IMR-90 (cell line): ENCODE measurements at regions not wholly inside any gene's neighbourhood (a gene's known extent, or its start where the extent isn't known, plus 50 kb on each side); places are given as distances from the start of the nearest gene placed in this dataset.

Experiments
- ATAC-seq: fragments of 200-7000 bp; cut with Tn5 transposase; 2 replicates; pipeline ENCODE4 v1.9.1; 2020; ENCODE audit warnings: low read depth, mild to moderate bottlenecking, moderate library complexity
- BruUV-seq: library from RNA; stranded (reverse); fragments of 400-500 nt; replicated peaks from 2 replicates; lab custom pipeline; 2021; lab: Mats Ljungman, UMichigan
- CTCF ChIA-PET: fragments of 300-600 bp; formaldehyde crosslinking; extraction: SDS; loops from one replicate; lab custom pipeline; 2021; ENCODE audit warnings: antibody characterized with exemption; lab: Yijun Ruan, JAX
- POLR2A ChIA-PET: fragments of 300-600 bp; sonication (Branson Sonifier 250); formaldehyde crosslinking; loops from one replicate; lab custom pipeline; 2022; ENCODE audit warnings: antibody characterized with exemption; ENCODE audit not compliant: unreplicated experiment; lab: Charles Lee
- DNase-seq: peaks from one replicate; pipeline ENCODE4 v3.0.0; 2013
- H2AFZ ChIP-seq: replicated peaks from 2 replicates; pipeline ENCODE3; 2013; ENCODE audit warnings: low read length, mild to moderate bottlenecking; ENCODE audit not compliant: poor library complexity
- H2AK5ac ChIP-seq: 2 replicates; pipeline ENCODE4 v1.6.1; 2013; ENCODE audit warnings: low read depth, low read length, inconsistent platforms
- H2AK9ac ChIP-seq: replicated peaks from 2 replicates; pipeline ENCODE3; 2013; ENCODE audit warnings: mild to moderate bottlenecking, low read depth, low read length, moderate library complexity; ENCODE audit not compliant: poor library complexity
- H2BK120ac ChIP-seq: 2 replicates; pipeline ENCODE4 v1.6.1; 2013; ENCODE audit warnings: low read depth, low read length, inconsistent platforms
- H2BK15ac ChIP-seq: 3 replicates; pipeline ENCODE4 v1.6.1; 2013; ENCODE audit warnings: low read depth, low read length, inconsistent platforms
- H2BK20ac ChIP-seq: 2 replicates; pipeline ENCODE4 v1.6.1; 2013; ENCODE audit warnings: low read depth, mild to moderate bottlenecking, inconsistent platforms, low read length, moderate library complexity
- H2BK5ac ChIP-seq: 2 replicates; pipeline ENCODE4 v1.6.1; 2013; ENCODE audit warnings: mild to moderate bottlenecking, low read depth, low read length, inconsistent platforms; ENCODE audit not compliant: poor library complexity, severe bottlenecking
- H3K14ac ChIP-seq: replicated peaks from 2 replicates; pipeline ENCODE4 v1.6.1; 2013; ENCODE audit warnings: low read depth, low read length, inconsistent platforms
- H3K18ac ChIP-seq: 2 replicates; pipeline ENCODE4 v1.6.1; 2013; ENCODE audit warnings: low read depth, low read length, control low read depth
- H3K23ac ChIP-seq: 2 replicates; pipeline ENCODE4 v1.6.1; 2013; ENCODE audit warnings: low read depth, low read length, inconsistent platforms
- H3K27ac ChIP-seq: 2 replicates; pipeline ENCODE4 v1.5.1; 2013; ENCODE audit warnings: mild to moderate bottlenecking, control low read depth, low read length; ENCODE audit not compliant: insufficient read depth
- H3K27me3 ChIP-seq: 2 replicates; pipeline ENCODE4 v1.6.1; 2013; ENCODE audit warnings: low read length; ENCODE audit not compliant: control insufficient read depth, insufficient read depth
- H3K36me3 ChIP-seq: 2 replicates; pipeline ENCODE4 v1.6.1; 2013; ENCODE audit warnings: low read length, mixed read lengths; ENCODE audit not compliant: control insufficient read depth, insufficient read depth
- H3K4ac ChIP-seq: 2 replicates; pipeline ENCODE4 v1.6.1; 2013; ENCODE audit warnings: low read depth, low read length, inconsistent platforms
- H3K4me1 ChIP-seq: 2 replicates; pipeline ENCODE4 v1.6.1; 2013; ENCODE audit warnings: low read length, mixed read lengths; ENCODE audit not compliant: control insufficient read depth, insufficient read depth
- H3K4me2 ChIP-seq: 2 replicates; pipeline ENCODE4 v1.6.1; 2013; ENCODE audit warnings: low read depth, mild to moderate bottlenecking, control low read depth, low read length, moderate library complexity
- H3K4me3 ChIP-seq: 2 replicates; pipeline ENCODE4 v1.5.1; 2013; ENCODE audit warnings: low read depth, mild to moderate bottlenecking, control low read depth, low read length, moderate library complexity; ENCODE audit not compliant: insufficient read depth
- H3K56ac ChIP-seq: 2 replicates; pipeline ENCODE4 v1.6.1; 2013; ENCODE audit warnings: low read length, inconsistent platforms; ENCODE audit not compliant: insufficient read depth; ENCODE audit errors: extremely low read depth
- H3K79me1 ChIP-seq, 2 experiments: 2 replicates each; pipeline ENCODE4 v1.6.1; 2013; ENCODE audit warnings: low read length in 2 of 2, inconsistent platforms in 1 of 2, low read depth in 1 of 2
- H3K9ac ChIP-seq: 2 replicates; pipeline ENCODE4 v1.6.1; 2013; ENCODE audit warnings: low read depth, low read length, control low read depth
- H3K9me1 ChIP-seq: 2 replicates; pipeline ENCODE4 v1.6.1; 2013; ENCODE audit warnings: low read length, inconsistent platforms; ENCODE audit not compliant: insufficient read depth
- H3K9me3 ChIP-seq: 2 replicates; pipeline ENCODE4 v1.6.1; 2013; ENCODE audit warnings: low read length; ENCODE audit not compliant: control insufficient read depth, insufficient read depth
- H4K20me1 ChIP-seq: 2 replicates; pipeline ENCODE4 v1.6.1; 2013; ENCODE audit warnings: low read length, inconsistent platforms; ENCODE audit not compliant: insufficient read depth
- H4K5ac ChIP-seq: 2 replicates; pipeline ENCODE4 v1.6.1; 2013; ENCODE audit warnings: mild to moderate bottlenecking, low read depth, low read length, control low read depth
- H4K8ac ChIP-seq, 2 experiments: 2 replicates each; pipeline ENCODE4 v1.6.1; 2013; ENCODE audit warnings: low read depth in 2 of 2, low read length in 2 of 2, control low read depth in 1 of 2, inconsistent platforms in 1 of 2
- H4K91ac ChIP-seq: 2 replicates; pipeline ENCODE4 v1.6.1; 2013; ENCODE audit warnings: low read depth, low read length, inconsistent platforms; ENCODE audit not compliant: insufficient read depth
- NFE2L2 ChIP-seq: fragments of 150-350 bp; IDR thresholded peaks from 2 replicates; pipeline ENCODE4 v1.6.1; 2016; ENCODE audit warnings: low read depth, mild to moderate bottlenecking, low read length
- POLR2A ChIP-seq: IDR thresholded peaks from 2 replicates; pipeline ENCODE4 v1.6.1; 2012; ENCODE audit warnings: mild to moderate bottlenecking, low read depth, low read length
- RCOR1 ChIP-seq: IDR thresholded peaks from 2 replicates; pipeline ENCODE4 v1.6.1; 2012; ENCODE audit warnings: mild to moderate bottlenecking, low read length, improper control_type of control experiment; ENCODE audit not compliant: insufficient replicate concordance
- RFX5 ChIP-seq: IDR thresholded peaks from 2 replicates; pipeline ENCODE4 v1.8.0; 2012; ENCODE audit warnings: low read depth, mild to moderate bottlenecking, low read length, moderate library complexity
- WGBS, 2 experiments: methylation state at CpG; one replicate each; pipeline versions ENCODE4 v1.1.5 to v1.1.7; 2013; ENCODE audit warnings: missing lambda C conversion rate in 2 of 2; ENCODE audit not compliant: insufficient read length in 1 of 2; ENCODE audit errors: extremely low coverage in 2 of 2; 5-methylcytosine and 5-hydroxymethylcytosine counted together
- dilution Hi-C: fragments of 300-500 bp; cut with HindIII; formaldehyde crosslinking; loops from one replicate; pipeline ENCODE4 v1.14.3; 2018; ENCODE audit warnings: low sequenced_read_pairs; ENCODE audit not compliant: unreplicated experiment
- in situ Hi-C: fragments of 300-500 bp; cut with MboI; formaldehyde crosslinking; loops from 3 replicates; pipeline ENCODE4 v1.14.3; 2019; ENCODE audit warnings: low sequenced_read_pairs, inconsistent platforms, mixed read lengths
- intact Hi-C: fragments of 100-400 bp; cut with micrococcal nuclease; formaldehyde crosslinking; loops from 2 replicates; pipeline ENCODE4 v1.10.0; 2022
- TF ChIP-seq, protein P1 (sequence below): fragments of 150-350 bp; IDR thresholded peaks from 2 replicates; pipeline ENCODE4 v1.6.1; 2016; ENCODE audit warnings: low read depth, mild to moderate bottlenecking, low read length, moderate library complexity, borderline replicate concordance

GRCh38 chr18:51437280-51438271 is 240.1 kb upstream of the MEX3C start:
- POLR2A ChIA-PET: no interaction called here
- CTCF ChIA-PET: no interaction called here
- H3K4ac ChIP-seq: no peak overlapping the region
- H3K23ac ChIP-seq: no peak overlapping the region
- DNase-seq: no peak
- no TSS peak for BruUV-seq
- no peak overlapping the region for H4K5ac ChIP-seq
- no peak overlapping the region for H2BK120ac ChIP-seq
- in situ Hi-C loops (no loop called here), intact Hi-C loops (no loop called here), dilution Hi-C loops (no loop called here)
- ATAC-seq: no peak
- no peak overlapping the region for H4K8ac ChIP-seq
- no peak overlapping the region for H2AFZ ChIP-seq
- H3K56ac ChIP-seq: no peak overlapping the region
- no peaks in the 10 kb centered on the region for H3K4me1 ChIP-seq
- no peak overlapping the region for H2AK5ac ChIP-seq
- H3K36me3 ChIP-seq: no peaks in the 10 kb centered on the region
- no peak overlapping the region for H2BK20ac ChIP-seq
- no peak overlapping the region for H3K27ac ChIP-seq
- H3K9ac ChIP-seq: no peak overlapping the region
- no peak overlapping the region for H2BK15ac ChIP-seq
- H3K4me3 ChIP-seq: no peak overlapping the region
- no peak overlapping the region for H3K14ac ChIP-seq
- H2AK9ac ChIP-seq: no peak overlapping the region
- TF ChIP-seq RFX5 (no peak), RCOR1 (no peak), POLR2A (no peak), NFE2L2 (no peak)
- TF ChIP-seq, protein P1, sequence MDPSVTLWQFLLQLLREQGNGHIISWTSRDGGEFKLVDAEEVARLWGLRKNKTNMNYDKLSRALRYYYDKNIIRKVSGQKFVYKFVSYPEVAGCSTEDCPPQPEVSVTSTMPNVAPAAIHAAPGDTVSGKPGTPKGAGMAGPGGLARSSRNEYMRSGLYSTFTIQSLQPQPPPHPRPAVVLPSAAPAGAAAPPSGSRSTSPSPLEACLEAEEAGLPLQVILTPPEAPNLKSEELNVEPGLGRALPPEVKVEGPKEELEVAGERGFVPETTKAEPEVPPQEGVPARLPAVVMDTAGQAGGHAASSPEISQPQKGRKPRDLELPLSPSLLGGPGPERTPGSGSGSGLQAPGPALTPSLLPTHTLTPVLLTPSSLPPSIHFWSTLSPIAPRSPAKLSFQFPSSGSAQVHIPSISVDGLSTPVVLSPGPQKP: no peak
- no peaks in the 10 kb centered on the region for H3K79me1 ChIP-seq
- no CpG with 5 or more reads among the region's 13 CpGs for WGBS, 2 experiments
- no peak overlapping the region for H2BK5ac ChIP-seq
- H3K9me1 ChIP-seq: no peaks in the 10 kb centered on the region
- H3K4me2 ChIP-seq: no peak overlapping the region
- no peaks in the 10 kb centered on the region for H3K27me3 ChIP-seq
- peaks cover 11% of the 10 kb centered on the region for H3K9me3 ChIP-seq
- no peaks in the 10 kb centered on the region for H4K20me1 ChIP-seq
- H4K91ac ChIP-seq: no peak overlapping the region
- H3K18ac ChIP-seq: no peak overlapping the region
